Glutamatergic neuron (in vitro differentiated cells): ENCODE measurements at regions not wholly inside any gene's neighbourhood (a gene's known extent, or its start where the extent isn't known, plus 50 kb on each side); places are given as distances from the start of the nearest gene placed in this dataset.

Experiments used
- DNase-seq: peaks from one replicate; pipeline ENCODE4 v3.0.0; 2022
- H3K27ac Mint-ChIP-seq: one replicate; pipeline ENCODE4 v1.8.0; 2020; ENCODE audit warnings: mild to moderate bottlenecking, mixed read lengths, inconsistent platforms; ENCODE audit not compliant: unreplicated experiment
- H3K27me3 Mint-ChIP-seq: one replicate; pipeline ENCODE4 v1.8.0; 2020; ENCODE audit warnings: mild to moderate bottlenecking, moderate library complexity, mixed read lengths, inconsistent platforms; ENCODE audit not compliant: unreplicated experiment
- H3K36me3 Mint-ChIP-seq: one replicate; pipeline ENCODE4 v1.8.0; 2020; ENCODE audit warnings: mild to moderate bottlenecking, mixed read lengths, inconsistent platforms; ENCODE audit not compliant: unreplicated experiment
- H3K4me1 Mint-ChIP-seq: one replicate; pipeline ENCODE4 v1.8.0; 2020; ENCODE audit warnings: mild to moderate bottlenecking, low read depth, mixed read lengths, inconsistent platforms; ENCODE audit not compliant: unreplicated experiment
- H3K4me3 Mint-ChIP-seq: one replicate; pipeline ENCODE4 v1.8.0; 2020; ENCODE audit warnings: mild to moderate bottlenecking, mixed read lengths, inconsistent platforms; ENCODE audit not compliant: unreplicated experiment
- H3K9me3 Mint-ChIP-seq: one replicate; pipeline ENCODE4 v1.8.0; 2020; ENCODE audit warnings: mild to moderate bottlenecking, moderate library complexity, mixed read lengths, inconsistent platforms; ENCODE audit not compliant: unreplicated experiment
- TF ChIP-seq, protein P1 (sequence below): fragments of 200-600 bp; sonication (generic); IDR thresholded peaks from one replicate; pipeline ENCODE4 v1.5.0; 2021; ENCODE audit not compliant: partially characterized antibody, unreplicated experiment

GRCh38 chr14:81991998-81992397 is 458.3 kb upstream of the SEL1L start:
- TF ChIP-seq, protein P1, sequence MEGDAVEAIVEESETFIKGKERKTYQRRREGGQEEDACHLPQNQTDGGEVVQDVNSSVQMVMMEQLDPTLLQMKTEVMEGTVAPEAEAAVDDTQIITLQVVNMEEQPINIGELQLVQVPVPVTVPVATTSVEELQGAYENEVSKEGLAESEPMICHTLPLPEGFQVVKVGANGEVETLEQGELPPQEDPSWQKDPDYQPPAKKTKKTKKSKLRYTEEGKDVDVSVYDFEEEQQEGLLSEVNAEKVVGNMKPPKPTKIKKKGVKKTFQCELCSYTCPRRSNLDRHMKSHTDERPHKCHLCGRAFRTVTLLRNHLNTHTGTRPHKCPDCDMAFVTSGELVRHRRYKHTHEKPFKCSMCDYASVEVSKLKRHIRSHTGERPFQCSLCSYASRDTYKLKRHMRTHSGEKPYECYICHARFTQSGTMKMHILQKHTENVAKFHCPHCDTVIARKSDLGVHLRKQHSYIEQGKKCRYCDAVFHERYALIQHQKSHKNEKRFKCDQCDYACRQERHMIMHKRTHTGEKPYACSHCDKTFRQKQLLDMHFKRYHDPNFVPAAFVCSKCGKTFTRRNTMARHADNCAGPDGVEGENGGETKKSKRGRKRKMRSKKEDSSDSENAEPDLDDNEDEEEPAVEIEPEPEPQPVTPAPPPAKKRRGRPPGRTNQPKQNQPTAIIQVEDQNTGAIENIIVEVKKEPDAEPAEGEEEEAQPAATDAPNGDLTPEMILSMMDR, result peak; percentile 45
- Mint-ChIP-seq H3K4me1 (no peaks in the 10 kb centered on the region), H3K9me3 (no peaks in the 10 kb centered on the region), H3K36me3 (peaks cover 4% of the 10 kb centered on the region), H3K4me3 (no peak overlapping the region), H3K27ac (no peak overlapping the region), H3K27me3 (no peaks in the 10 kb centered on the region)
- DNase-seq, result no peak

- Mint-ChIP-seq H3K4me1 (no peaks in the 10 kb centered on the region), H3K27me3 (no peaks in the 10 kb centered on the region), H3K9me3 (no peaks in the 10 kb centered on the region), H3K27ac (no peak overlapping the region), H3K4me3 (no peak overlapping the region), H3K36me3 (peaks cover 4% of the 10 kb centered on the region)
- no peak for DNase-seq
- TF ChIP-seq, protein P1, result no peak
Observed at GRCh38 chr14:81993432-81993831, 459.8 kb upstream of the SEL1L start.

DNA sequence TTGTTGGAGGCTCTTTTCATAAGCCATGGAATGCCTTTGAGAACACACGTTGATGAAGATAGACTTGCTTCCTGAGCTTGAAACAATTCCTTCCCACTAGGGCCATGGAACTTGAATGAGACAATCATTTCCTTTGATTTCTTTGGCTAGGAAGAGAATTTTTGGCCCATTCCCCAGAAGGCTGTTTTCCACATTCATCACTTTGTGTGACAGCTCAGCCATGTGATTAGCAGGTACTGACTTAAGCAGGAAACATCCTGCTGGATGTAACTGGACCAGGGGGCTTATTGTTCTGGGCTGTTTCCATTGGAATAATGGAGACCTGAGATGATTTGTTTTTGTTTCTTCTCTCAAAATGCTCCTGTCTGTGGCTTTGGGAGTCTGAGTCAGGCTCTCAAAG is 469.8 kb upstream of the SEL1L start:
- Mint-ChIP-seq H3K9me3 (peaks cover 2% of the 10 kb centered on the region), H3K4me3 (no peak overlapping the region), H3K4me1 (no peaks in the 10 kb centered on the region), H3K27me3 (no peaks in the 10 kb centered on the region), H3K36me3 (peaks cover 4% of the 10 kb centered on the region), H3K27ac (no peak overlapping the region)
- TF ChIP-seq, protein P1, result no peak
- DNase-seq, result no peak

GRCh38 chr14:82009076-82009475 is 475.4 kb upstream of the SEL1L start:
- no peaks in the 10 kb centered on the region for H3K4me1 Mint-ChIP-seq
- H3K27me3 Mint-ChIP-seq, result peaks cover 3% of the 10 kb centered on the region
- peaks cover 5% of the 10 kb centered on the region for H3K9me3 Mint-ChIP-seq
- DNase-seq, result no peak
- TF ChIP-seq, protein P1, result peak; percentile 74
- H3K4me3 Mint-ChIP-seq, result no peak overlapping the region
- H3K36me3 Mint-ChIP-seq, result peaks cover 16% of the 10 kb centered on the region
- no peak overlapping the region for H3K27ac Mint-ChIP-seq

DNA sequence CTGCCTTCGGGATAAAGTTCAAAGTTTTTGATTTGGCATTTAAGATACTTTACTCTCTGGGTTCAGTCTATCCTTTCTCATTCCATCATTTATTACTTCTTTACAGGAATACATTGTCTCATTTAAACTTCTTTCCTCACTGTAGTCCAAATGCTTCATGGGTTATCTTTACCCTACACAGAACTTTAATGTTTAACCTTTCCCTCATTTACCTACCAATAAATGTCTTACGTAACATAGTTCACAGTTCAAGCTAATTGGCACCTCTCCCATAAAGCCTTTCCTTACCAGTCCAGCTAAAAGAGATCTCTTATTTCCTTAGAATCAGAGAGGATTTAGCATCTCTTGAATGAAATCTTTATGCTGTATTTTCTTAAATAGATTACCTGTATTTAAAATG is 476.3 kb upstream of the SEL1L start:
- DNase-seq, result no peak
- peaks cover 5% of the 10 kb centered on the region for H3K9me3 Mint-ChIP-seq
- peaks cover 3% of the 10 kb centered on the region for H3K27me3 Mint-ChIP-seq

More for the DNA sequence above, 476.3 kb upstream of the SEL1L start:
- Mint-ChIP-seq H3K4me3 (no peak overlapping the region), H3K27ac (no peak overlapping the region), H3K36me3 (peaks cover 24% of the 10 kb centered on the region), H3K4me1 (no peaks in the 10 kb centered on the region)
- TF ChIP-seq, protein P1, result no peak
